Hepatic stellate cell (primary cell): ENCODE measurements at regions not wholly inside any gene's neighbourhood (a gene's known extent, or its start where the extent isn't known, plus 50 kb on each side); places are given as distances from the start of the nearest gene placed in this dataset.

Source experiments
- DNase-seq: peaks from one replicate; pipeline ENCODE4 v3.0.0; 2011; ENCODE audit warnings: low spot score

DNA sequence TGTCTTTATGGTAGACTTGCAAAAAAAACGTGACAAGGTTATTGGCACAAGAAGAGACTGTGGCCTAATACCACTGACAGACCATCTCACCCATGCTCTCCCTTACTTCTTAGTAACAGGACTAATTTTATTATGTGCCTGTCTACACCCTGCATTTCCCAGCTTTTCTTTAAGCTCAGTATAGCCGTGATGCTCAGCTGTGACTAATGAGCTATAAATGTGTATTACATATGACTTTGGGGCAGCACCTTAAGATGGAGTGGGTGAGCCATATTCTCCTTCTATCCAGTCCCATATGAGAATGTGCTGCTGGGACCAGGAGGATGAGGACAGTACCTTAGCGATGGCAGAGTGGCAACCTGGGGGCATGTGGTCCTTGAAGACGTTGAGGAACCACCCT lies 293.5 kb downstream of the RNF144A start:
- DNase-seq: no peak

DNA sequence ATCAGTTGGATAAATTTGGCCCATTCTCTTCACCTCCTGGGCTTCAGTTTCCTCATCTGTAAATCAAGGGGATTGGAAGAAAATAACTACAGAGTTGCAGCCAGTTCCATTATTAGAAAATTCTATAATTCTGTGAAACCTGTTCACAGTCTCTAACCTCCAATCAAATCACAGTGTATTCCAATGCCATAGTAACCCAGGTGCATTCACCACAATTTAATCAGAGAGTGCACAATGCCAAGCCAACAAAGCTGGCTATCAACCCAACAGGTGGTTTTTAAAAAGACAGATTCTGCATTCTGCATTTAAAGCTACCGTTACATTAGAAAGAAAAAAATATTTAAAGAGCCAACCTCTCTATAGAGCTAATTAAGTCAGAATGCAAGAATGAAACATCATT lies 308.6 kb downstream of the RNF144A start:
- no peak for DNase-seq

DNA sequence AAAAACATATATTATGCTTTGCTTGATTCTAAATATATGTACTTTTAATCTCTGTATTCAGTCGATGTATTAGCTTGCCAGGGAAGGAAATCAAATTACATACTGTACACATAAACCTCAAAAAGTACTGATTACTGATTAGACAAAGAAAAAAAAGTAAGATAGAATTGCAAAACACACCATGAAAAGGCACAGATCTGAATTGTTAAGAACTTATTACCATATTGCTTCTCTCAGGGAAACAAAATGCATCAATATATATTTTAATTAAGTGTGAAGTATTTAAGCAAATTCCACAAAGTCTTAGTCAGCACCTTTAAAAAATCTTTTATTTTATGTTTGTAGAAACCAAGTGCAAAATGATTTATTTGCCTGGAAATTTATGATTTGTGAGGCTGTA lies 309.3 kb downstream of the RNF144A start:
- no peak for DNase-seq

DNA sequence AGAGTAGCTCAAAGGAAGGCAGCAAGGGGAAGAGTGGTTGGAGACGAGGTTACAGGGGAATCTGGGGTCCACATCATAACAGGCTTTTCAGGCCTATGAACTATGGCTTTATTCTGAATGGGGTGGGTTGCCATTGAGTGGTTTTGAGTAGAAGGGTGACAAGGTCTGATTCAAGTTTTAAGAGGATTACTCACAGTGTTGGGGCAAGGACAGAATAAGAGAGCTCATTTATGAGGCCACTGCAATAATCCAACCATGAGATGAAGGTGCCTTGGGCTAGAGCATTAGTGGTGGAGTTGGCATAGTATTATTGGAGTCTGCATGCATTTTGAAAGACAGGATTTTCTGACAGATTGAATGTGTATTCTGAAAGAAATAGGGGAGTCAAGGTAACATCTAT lies 315.9 kb downstream of the RNF144A start:
- no peak for DNase-seq

DNA sequence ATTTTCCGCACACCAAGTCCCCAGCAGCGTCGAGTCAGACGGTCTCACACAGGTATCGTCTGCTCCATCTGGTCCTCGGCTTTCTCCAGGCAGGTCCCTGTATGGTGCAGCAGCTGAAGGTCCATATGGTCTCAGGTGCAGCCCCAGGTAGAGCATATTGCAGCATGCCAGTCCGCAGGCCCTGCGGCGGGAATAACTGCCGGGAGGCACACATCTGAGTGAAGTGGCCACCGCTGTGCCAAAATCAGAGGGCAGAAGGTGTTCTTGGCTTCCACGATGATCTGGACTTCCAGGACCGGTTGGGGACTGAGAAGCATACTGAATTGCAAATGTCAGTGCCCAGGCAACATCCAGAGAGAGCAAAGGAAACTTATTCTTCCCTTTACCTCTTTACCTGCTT lies 320.3 kb downstream of the RNF144A start:
- DNase-seq: no peak

DNA sequence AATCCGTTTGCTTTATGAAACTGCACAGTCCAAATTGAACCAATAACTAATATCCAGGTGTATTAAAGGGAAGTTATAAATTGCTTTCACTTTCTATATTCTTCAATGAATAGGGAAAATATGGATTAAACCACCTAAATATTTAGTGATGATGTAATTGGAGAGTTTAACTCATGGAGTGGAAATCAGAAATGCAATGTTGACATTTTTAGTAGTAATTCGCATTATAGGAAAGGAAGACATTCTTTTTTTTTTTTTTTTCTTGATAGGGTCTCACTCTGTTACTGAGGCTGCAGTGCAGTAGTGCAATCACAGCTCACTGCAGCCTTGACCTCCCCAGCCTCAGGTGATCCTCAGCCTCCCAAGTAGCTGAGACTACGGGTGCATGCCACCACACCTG lies 321.9 kb downstream of the RNF144A start:
- DNase-seq: no peak

DNA sequence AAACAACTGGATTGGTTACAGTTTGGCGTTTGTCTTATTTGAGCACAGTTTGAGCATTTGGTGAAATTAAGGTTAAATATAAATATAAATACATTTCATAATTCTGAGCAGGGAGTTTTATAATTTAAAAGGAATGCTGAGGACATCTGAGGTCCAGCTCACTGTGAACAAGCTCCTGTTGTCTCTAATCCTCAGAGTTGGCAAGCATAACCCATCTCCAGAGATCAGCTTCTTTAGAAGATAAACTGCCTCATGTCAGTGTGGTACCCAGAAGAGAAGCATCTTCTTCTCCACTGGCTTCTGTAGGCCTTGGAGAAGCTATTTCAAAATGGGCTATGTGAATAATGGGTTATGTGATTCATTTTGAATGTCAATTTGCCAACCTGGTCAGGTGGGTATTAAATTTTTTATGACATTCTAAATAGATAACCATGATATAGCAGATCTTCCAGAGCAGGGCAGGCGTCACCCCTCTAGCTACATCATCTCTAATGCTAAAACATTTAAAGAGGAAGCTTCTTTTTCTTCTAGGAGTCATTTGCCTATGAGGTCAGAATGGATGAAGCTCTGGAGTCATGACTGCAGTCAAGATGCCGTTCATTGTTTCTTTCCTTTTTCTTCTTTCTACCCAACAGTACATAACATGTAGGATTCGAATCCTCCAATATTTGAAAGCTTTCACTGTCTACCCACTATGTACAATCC lies 324.0 kb downstream of the RNF144A start:
- DNase-seq: no peak

DNA sequence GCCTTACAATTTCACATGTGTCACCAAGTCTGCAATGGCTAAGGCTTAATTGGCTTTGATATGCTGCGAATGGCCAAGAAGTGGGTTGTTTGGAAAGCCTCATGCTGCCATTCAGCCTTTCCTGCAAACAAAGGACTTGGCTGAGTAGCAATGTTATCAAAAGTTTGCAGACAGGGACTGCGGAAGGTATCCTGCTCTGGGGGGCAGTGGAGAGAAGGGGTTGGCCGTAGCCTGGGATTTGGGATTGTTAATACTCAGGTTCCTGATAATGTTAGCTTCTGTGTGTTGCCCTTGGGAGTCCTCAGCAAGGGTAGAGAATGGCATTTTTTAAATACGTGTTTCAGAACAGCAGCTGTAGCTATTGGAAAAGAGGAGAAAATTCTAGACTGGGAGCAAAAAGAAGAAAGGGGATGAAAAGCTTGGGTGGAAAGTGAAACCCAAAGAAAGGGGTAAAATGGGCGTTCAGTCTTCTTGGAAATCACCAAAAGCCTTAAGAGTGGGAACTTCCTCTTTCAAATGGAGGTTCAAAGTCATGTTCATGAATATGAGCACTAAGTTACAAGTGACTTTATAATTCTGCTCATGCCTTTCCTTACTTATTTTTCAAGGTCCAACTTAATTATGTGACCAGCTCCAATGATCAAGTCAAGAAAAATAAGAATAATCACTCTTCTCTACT lies 325.1 kb downstream of the RNF144A start:
- no peak for DNase-seq

DNA sequence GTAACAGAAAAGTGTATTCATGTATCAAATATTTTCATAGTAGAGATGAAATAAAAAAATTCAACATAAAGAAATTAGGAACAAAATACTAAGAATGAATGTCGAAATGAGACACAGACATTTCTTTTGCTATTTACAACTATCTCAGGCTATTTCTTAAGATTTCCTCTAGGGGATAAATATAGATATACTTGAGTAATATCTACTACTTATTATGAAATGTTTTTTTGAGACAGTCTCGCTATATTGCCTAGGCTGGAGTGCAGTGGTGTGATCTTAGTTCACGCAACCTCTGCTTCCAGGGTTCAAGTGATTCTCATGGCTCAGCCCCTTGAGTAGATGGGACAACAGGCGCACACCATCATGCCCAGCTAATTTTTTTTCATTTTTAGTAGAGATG lies 326.1 kb downstream of the RNF144A start:
- no peak for DNase-seq

DNA sequence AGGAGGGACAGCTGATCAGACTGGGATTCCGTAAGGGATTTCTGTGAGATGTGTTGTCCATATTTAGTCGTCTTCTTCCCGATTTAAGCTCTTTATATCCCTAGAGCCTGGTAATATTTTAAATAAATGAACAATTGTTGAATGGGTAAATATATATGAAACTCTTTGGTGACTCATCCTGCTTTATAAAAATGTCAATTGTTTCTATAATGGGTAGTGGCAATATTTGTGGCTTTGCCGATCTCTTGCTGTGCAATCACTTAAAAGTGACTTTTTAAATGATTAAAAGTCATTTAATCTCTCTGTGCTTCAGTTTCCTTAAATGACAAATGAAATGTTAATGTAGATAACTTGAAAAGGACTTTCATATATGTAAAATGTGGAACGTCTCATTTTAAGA lies 339.2 kb downstream of the RNF144A start:
- no peak for DNase-seq

DNA sequence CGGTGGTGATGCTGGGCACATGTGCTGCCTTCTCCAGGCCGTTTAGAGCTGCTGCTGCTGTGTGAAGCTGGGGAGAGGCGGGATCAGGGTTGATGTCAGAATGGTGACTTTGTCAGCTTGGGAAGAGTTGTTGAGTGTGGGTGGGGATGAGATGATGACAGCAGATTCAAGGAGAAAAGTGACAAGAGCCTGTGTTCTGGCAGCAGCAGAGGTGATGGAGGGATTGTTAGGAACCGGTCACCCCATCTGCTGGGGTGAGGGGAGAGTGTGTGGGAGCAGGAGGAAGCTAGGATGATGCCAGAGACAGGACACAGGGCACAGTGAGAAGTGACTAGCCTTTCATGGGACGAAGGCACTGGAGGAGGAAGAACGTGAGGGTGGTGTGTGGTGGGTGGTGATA lies 345.5 kb downstream of the RNF144A start:
- DNase-seq: no peak

DNA sequence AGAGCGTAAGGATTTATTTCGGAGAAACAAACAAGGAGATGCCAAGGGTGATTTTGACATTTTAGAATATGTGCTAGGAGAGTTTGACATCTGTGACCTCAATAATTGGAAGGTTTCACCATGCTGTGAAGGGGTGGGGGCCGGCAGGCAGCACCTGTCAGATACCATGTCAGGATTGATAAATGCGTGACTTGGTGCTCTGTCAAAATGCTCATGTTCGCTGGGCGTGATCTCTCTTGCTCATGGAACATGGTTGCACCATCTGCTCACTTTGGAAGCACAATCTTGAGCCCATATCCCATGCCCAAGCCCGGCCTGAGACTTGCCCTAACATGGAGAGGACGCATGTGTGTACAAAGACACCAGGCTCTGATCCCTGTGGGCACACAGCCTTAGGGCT lies 347.6 kb downstream of the RNF144A start:
- no peak for DNase-seq

DNA sequence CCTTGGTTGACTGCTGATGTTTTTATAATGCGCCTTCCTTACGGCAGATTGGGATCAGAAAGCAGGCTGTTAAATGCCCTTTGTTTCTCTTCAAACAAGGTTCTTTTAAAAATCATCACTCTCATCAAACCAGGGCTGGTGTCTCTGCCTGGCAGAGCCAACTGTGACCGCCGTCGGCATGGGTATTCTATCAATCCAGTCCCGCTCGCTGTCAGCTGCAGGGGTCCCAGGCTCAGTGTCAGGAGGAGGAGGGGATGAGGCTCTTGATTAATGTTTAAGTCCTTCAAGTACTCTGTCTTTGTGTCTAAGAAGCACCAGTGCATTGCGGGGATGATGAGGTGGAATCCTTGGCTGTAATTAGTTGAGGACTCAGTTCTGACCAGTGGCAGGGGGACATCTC lies 348.1 kb downstream of the RNF144A start:
- DNase-seq: no peak

DNA sequence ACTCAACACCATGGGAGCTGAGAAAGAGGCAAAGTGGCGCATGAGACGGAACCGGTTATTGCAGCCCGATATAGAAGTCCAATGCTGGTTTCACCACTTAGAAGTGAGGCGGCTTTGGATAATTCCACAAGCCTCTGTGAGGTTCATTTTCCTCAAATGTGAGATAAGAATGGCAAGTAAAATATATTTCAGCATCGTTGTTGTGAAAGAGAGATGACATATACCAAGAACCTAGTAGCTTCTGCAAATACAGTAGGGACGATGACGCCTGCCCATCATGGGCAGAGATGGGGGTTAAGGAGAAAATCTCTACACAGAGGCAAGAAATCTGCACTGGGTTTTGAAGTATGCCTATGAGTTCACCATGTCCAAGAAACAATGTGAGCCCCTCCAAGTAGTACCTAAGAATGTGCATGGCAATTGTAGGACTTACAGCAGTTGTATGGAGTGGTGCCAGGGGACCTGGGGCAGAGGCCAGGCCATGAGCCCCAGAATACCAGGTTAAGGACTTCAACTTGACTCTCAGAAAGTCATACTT lies 352.0 kb downstream of the RNF144A start:
- DNase-seq: no peak

DNA sequence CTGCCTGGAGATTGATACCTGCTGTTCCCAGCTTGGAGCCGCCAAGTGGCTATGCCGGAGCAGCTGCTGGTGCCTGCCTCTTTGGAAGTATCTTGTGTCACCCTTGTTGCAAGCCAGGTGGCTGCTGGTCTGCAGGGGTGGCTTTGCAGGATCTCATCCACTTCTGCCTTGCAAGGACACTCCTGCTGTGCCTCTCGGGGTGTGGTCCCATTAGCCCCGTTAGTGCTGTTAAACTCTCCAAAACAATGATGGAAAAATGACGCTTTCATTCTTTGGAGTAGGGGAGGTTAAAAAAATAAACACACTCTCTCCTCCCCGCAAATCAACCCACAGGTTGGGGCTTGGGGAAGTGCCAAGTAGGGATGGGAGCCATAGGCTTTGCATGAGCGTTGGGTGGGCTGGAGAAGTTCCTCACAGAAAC lies 352.8 kb downstream of the RNF144A start:
- DNase-seq: no peak

DNA sequence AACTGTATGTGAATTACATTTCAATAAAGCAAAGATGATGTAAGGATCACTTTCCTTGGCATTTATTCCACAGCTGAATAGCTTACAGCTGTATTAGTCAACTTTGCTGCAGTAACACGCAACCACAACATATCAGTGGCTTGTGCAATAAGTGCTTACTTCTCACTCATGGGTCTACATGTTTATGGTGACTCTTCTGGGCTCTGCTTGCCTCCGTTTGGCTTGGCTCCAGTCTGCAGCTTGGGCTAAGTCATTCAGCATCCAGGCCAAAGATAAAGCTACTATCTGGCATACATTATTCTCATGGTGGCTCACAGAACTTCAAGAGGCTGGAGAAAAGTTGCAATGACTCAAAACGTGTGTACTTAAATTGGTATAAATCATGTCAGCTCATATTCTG lies 355.0 kb downstream of the RNF144A start:
- DNase-seq: no peak

DNA sequence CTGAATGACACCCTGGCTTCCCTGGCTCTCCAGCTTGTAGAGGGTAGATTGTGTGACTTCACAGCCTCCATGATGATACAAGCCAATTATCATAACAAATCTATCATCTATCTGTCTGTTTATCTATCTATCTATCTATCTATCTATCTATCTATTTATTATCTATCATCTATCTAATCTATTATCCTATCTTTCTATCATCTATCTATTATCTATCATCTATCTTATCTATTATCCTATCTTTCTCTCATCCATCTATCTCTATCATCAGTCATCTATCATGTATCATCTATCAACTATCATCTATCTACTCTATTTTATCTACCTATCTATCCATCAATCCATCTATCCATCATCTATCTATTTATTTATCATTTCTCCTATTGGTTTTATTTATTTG lies 361.8 kb downstream of the RNF144A start:
- no peak for DNase-seq

DNA sequence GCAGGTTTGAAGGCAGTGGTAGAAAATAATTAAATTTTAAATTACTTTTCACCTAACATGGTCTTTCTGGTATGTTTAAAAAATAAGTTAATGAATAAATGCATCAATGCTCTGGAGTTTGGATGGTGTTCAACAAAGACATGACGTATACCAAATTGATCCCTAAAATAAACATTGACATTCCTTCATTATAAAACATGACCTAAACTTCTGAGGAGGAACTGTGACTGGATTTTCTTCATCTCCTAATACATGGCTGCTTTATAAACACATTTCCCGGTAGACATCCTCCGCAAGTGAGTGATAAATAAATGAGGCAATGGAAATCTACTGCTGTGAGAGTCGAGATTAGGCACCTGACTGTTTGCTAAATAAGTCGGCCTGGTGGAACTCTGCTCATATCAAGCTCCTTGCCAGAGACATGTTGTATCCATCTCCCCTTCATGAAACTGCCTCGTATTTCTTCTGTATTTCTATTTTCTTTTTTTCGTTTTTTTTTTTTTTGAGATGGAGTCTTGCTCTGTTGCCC lies 362.3 kb downstream of the RNF144A start:
- no peak for DNase-seq

DNA sequence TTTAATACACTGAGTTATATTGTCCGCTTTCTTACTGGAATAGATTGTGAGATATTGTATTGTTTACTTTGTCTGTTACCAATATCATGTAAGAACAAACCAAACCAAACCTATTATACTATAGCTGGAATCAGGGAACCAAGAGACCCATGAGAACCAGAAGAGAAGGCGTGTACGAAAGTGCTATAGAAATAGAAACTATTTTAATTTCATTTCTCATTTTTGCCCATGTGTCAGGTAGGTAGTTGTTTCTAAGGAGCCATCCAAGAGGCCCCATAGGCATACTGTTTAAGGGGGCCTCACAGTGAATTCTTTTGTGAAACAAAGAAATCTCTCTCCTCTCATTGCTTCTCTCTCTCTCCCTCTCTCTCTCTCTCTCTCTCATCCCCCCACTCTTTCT lies 363.6 kb downstream of the RNF144A start:
- DNase-seq: no peak

DNA sequence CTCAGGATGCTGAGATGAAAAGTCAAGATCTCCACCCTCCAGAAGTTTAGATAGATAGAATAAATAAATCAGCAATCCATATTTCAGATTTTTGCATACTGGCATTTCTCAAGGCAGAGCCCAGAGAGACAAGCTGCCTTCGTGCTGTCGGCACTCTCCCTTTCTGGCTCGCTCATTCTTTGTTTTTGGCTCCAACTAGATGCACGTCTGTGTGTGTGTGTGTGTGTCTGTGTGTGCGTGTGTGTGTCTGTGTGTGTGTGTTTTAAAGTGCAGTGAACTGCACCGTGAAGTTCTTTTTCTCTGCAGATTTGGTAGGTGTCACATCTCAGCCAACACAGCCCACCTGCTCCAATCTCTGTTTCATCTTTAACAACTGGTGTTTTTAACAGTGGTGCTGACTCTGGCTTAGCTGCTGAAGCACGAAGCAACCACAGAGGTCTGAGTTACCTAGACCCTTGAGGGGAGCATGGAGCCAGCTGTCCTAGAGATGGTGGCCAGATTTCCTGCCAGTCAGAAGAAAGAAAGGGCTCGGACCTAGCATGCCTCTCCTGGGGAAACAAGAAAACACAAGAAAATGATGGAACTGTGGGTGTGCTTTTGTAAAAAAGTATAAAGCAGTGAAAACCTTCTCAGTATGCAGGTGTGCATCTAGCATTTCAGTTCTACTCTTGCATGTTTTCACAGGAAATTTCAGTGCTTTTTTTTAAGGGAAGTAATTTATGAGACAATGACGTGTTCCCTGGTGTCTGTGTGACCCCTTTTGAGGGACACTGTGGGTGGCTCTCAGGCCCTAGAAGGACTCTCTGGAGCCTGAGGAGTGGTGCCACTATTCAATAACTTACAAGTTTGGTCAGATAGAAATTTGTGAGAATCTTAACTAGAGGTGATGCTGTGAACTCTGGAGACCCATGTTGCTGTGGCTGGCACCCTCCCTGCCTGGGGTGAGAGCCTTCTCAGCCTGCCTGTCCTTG lies 364.3 kb downstream of the RNF144A start:
- no peak for DNase-seq

DNA sequence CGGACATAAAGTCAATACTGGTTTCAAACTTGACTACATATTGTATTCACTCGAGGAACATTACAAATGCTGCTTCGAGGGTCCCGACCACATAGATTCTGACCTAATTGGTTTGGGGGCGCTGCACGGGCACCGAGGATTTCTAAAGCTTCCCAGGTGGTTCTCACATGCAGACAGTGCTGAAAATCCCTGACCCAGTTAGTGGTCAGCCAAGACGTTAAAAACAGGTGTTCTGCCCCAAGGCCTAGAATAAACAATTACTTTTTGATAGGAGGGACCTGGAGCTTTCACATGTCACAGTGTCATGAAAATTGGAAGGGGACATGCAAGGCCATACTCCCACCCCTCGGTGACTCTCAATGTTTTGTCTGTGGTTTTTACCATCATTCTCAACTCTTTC lies 368.9 kb downstream of the RNF144A start:
- DNase-seq: no peak

DNA sequence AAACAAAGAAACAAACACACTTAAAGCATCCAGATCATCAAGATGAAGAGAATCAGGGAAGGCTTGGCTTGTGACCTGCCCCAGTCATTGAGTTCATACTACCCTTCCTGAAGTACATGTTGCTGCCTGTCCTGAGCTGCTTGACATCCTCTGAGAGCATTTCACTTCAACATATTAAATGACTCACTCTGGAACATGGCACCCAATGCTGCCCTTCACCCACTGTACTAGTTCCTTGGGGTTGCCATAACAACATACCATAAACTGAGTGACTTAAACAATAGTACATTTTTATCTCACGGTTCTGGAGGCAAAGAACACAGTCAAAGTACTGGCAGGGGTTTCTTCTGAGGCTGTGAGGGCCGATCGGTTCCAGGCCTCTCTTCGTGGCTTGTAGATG lies 371.3 kb downstream of the RNF144A start:
- DNase-seq: no peak
